ENCODE measurements at regions not wholly inside any gene's neighbourhood (a gene's known extent, or its start where the extent isn't known, plus 50 kb on each side); places are given as distances from the start of the nearest gene placed in this dataset.
A peak's percentile ranks its signal among the peaks of the same experiment; 100 is the strongest.

- Histone ChIP-seq H3K4me3 (ENCODE audit: low read depth in 1 of 2, low read length in 1 of 2) (no peak overlapping the region), H3K36me3 (no peaks in the 10 kb centered on the region), H3K4me1 (ENCODE audit: control insufficient read depth in 1 of 2, insufficient read depth in 1 of 2, low read depth in 1 of 2, low read length in 1 of 2) (peaks cover 21 to 24% of the 10 kb centered on the region in 2 experiments), H3K9me3 (no peaks in the 10 kb centered on the region), H3K27ac (no peak overlapping the region), H3K27me3 (peaks cover 46% of the 10 kb centered on the region)
- TF ChIP-seq CTCF (IDR thresholded peaks at IDR 0.05): no peak
Measured at GRCh38 chr6:106003268-106003987, 82.7 kb upstream of the PRDM1 start.

- Histone ChIP-seq H3K36me3 (no peaks in the 10 kb centered on the region), H3K27ac (no peak overlapping the region), H3K4me3 (ENCODE audit: low read depth in 1 of 2, low read length in 1 of 2) (no peak overlapping the region), H3K4me1 (ENCODE audit: control insufficient read depth in 1 of 2, insufficient read depth in 1 of 2, low read depth in 1 of 2, low read length in 1 of 2) (peaks cover 21 to 24% of the 10 kb centered on the region in 2 experiments), H3K9me3 (no peaks in the 10 kb centered on the region), H3K27me3 (peaks cover 61% of the 10 kb centered on the region)
- TF ChIP-seq CTCF (IDR thresholded peaks at IDR 0.05): no peak
Measured at GRCh38 chr6:106002005-106002404, 84.1 kb upstream of the PRDM1 start.

GRCh38 chr6:106000935-106001334 lies 85.2 kb upstream of the PRDM1 start:
- Histone ChIP-seq H3K4me1 (ENCODE audit: control insufficient read depth in 1 of 2, insufficient read depth in 1 of 2, low read depth in 1 of 2, low read length in 1 of 2) (peaks cover 21 to 24% of the 10 kb centered on the region in 2 experiments), H3K9me3 (no peaks in the 10 kb centered on the region), H3K27ac (no peak overlapping the region), H3K27me3 (peaks cover 71% of the 10 kb centered on the region), H3K36me3 (no peaks in the 10 kb centered on the region), H3K4me3 (ENCODE audit: low read depth in 1 of 2, low read length in 1 of 2) (no peak overlapping the region)
- TF ChIP-seq CTCF (IDR thresholded peaks at IDR 0.05): no peak

GRCh38 chr6:105997482-105997881 lies 88.7 kb upstream of the PRDM1 start:
- peaks cover 89% of the 10 kb centered on the region for H3K27me3 ChIP-seq

GRCh38 chr6:105995391-105995865 lies 90.7 kb upstream of the PRDM1 start:
- H3K27me3 ChIP-seq: peaks cover 82% of the 10 kb centered on the region
- H3K4me1 ChIP-seq (ENCODE audit: control insufficient read depth in 1 of 2, insufficient read depth in 1 of 2, low read depth in 1 of 2, low read length in 1 of 2): peaks cover 29 to 30% of the 10 kb centered on the region in 2 experiments
- TF ChIP-seq CTCF (IDR thresholded peaks at IDR 0.05): no peak
- H3K36me3 ChIP-seq: no peaks in the 10 kb centered on the region
- no peaks in the 10 kb centered on the region for H3K9me3 ChIP-seq
- H3K27ac ChIP-seq: no peak overlapping the region
- H3K4me3 ChIP-seq (ENCODE audit: low read depth in 1 of 2, low read length in 1 of 2): peak overlapping the region; percentile 77 to 87

More at GRCh38 chr6:105997482-105997881, 88.7 kb upstream of the PRDM1 start:
- Histone ChIP-seq H3K36me3 (no peaks in the 10 kb centered on the region), H3K9me3 (no peaks in the 10 kb centered on the region), H3K27ac (no peak overlapping the region), H3K4me1 (ENCODE audit: control insufficient read depth in 1 of 2, insufficient read depth in 1 of 2, low read depth in 1 of 2, low read length in 1 of 2) (peaks cover 22 to 23% of the 10 kb centered on the region in 2 experiments), H3K4me3 (ENCODE audit: low read depth in 1 of 2, low read length in 1 of 2) (no peak overlapping the region)
- TF ChIP-seq CTCF (IDR thresholded peaks at IDR 0.05): no peak
